ENCODE measurements at regions not wholly inside any gene's neighbourhood (a gene's known extent, or its start where the extent isn't known, plus 50 kb on each side); places are given as distances from the start of the nearest gene placed in this dataset.
"Not testable (repeated sequence)": the region's sequence is repeated elsewhere in the genome, so short reads cannot be mapped to it uniquely, and the experiment has no call there.

GRCh38 chr2:34242763-34243123 lies 643.6 kb upstream of the FAM98A start:
- DNase-seq, result no peak

- no peak for DNase-seq
Observed at GRCh38 chr2:34241905-34242762, 643.0 kb upstream of the FAM98A start.

- no peak for DNase-seq
Observed at GRCh38 chr2:34239511-34239910, 640.4 kb upstream of the FAM98A start.

- DNase-seq, result no peak
Observed at GRCh38 chr2:34234823-34235222, 635.7 kb upstream of the FAM98A start.

GRCh38 chr2:34229998-34230397 lies 630.9 kb upstream of the FAM98A start:
- no peak for DNase-seq

- no peak for DNase-seq
Observed at GRCh38 chr2:34215174-34215573, 616.1 kb upstream of the FAM98A start.

- not testable (repeated sequence) for DNase-seq
Observed at GRCh38 chr2:34210382-34210781, 611.3 kb upstream of the FAM98A start.

GRCh38 chr2:34204560-34204959 lies 605.5 kb upstream of the FAM98A start:
- no peak for DNase-seq

GRCh38 chr2:34201099-34201498 lies 602.0 kb upstream of the FAM98A start:
- DNase-seq, result no peak

GRCh38 chr2:34199971-34200370 lies 600.9 kb upstream of the FAM98A start:
- no peak for DNase-seq

GRCh38 chr2:34193164-34193563 lies 594.1 kb upstream of the FAM98A start:
- DNase-seq, result no peak

GRCh38 chr2:34188464-34189303 lies 589.6 kb upstream of the FAM98A start:
- DNase-seq, result no peak

- DNase-seq, result no peak
Observed at GRCh38 chr2:34179511-34179910, 580.4 kb upstream of the FAM98A start.

GRCh38 chr2:34178482-34178881 lies 579.4 kb upstream of the FAM98A start:
- no peak for DNase-seq

- no peak for DNase-seq
Observed at GRCh38 chr2:34176693-34177092, 577.6 kb upstream of the FAM98A start.

GRCh38 chr2:34174506-34174905 lies 575.4 kb upstream of the FAM98A start:
- DNase-seq, result no peak

- no peak for DNase-seq
Observed at GRCh38 chr2:34162231-34162630, 563.1 kb upstream of the FAM98A start.

GRCh38 chr2:34161549-34161948 lies 562.5 kb upstream of the FAM98A start:
- DNase-seq, result no peak

- DNase-seq, result no peak
Observed at GRCh38 chr2:34159901-34160300, 560.8 kb upstream of the FAM98A start.

GRCh38 chr2:34153484-34153883 lies 554.4 kb upstream of the FAM98A start:
- DNase-seq, result no peak

GRCh38 chr2:34147780-34148179 lies 548.7 kb upstream of the FAM98A start:
- no peak for DNase-seq

GRCh38 chr2:34143149-34143548 lies 544.0 kb upstream of the FAM98A start:
- no peak for DNase-seq

GRCh38 chr2:34142531-34143008 lies 543.5 kb upstream of the FAM98A start:
- DNase-seq, result not testable (repeated sequence)

GRCh38 chr2:34133065-34133464 lies 534.0 kb upstream of the FAM98A start:
- DNase-seq, result not testable (repeated sequence)
